ENCODE measurements at regions not wholly inside any gene's neighbourhood (a gene's known extent, or its start where the extent isn't known, plus 50 kb on each side); places are given as distances from the start of the nearest gene placed in this dataset.
"Not testable (repeated sequence)": the region's sequence is repeated elsewhere in the genome, so short reads cannot be mapped to it uniquely, and the experiment has no call there.

DNA sequence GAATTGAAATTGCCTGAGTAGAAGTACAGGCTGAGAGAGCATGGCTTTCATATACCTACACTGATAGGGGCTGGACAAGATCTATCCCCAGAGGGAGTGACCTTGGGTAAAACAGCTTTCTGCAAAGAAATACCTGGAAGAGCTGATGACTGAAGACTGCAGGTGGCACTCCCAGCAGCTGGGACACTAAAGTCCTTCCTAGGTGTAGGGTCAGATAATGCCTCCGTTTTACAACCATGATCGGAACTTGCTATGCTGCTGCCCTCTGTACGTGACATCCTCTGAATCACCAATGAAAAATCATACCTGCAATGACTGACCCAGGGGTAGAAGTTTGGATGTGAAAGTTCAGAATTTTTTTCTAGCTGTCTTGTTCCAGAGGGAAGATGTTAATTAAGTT lies 107.2 kb upstream of the WDR1 start:
- no peaks in the 10 kb centered on the region for H4K20me1 ChIP-seq (ENCODE audit: control insufficient read depth, insufficient read depth, insufficient read length)
- H3K36me3 Mint-ChIP-seq (ENCODE audit: insufficient read depth in 1 of 3, low read depth in 3 of 3): no peaks in the 10 kb centered on the region

DNA sequence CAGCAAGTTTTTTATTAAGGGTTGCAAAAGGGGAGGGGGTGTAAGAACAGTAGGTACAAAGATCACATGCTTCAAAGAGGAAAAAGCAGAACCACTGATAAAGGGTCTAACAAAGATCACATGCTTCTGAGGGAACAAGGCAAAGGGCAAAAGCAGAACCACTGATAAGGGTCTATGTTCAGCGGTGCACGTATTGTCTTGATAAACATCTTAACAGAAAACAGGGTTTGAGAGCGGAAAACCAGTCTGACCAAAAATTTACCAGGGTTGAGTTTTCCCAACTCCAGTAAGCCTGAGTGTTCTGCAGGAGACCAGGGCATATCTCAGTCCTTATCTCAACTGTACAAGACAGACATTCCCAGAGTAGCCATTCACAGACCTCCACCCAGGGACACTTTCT lies 96.9 kb upstream of the WDR1 start:
- H3K4me1 Mint-ChIP-seq; H2BK20ac ChIP-seq (ENCODE audit: low read depth, low read length, poor library complexity, severe bottlenecking); DNase-seq; H3K18ac ChIP-seq (ENCODE audit: insufficient read length, low read depth, low read length); H2AK5ac ChIP-seq (ENCODE audit: insufficient read length, low read length); H3K4me3 Mint-ChIP-seq; H3K27ac Mint-ChIP-seq; H3K4me2 ChIP-seq (ENCODE audit: insufficient read depth, insufficient read length, low read length); H3K79me2 ChIP-seq (ENCODE audit: insufficient read depth, low read length); H2BK15ac ChIP-seq (ENCODE audit: low read depth, low read length); H4K20me1 ChIP-seq (ENCODE audit: control insufficient read depth, insufficient read depth, insufficient read length); H3K9me3 Mint-ChIP-seq; H3K9me3 ChIP-seq (ENCODE audit: control insufficient read depth, low read depth, low read length); H2BK5ac ChIP-seq (ENCODE audit: insufficient read length, low read length); H4K5ac ChIP-seq (ENCODE audit: insufficient read length, low read depth, low read length); H3K27me3 ChIP-seq (ENCODE audit: insufficient read depth, low read length); H3K4me1 ChIP-seq (ENCODE audit: insufficient read depth, low read length); H3K79me1 ChIP-seq (ENCODE audit: insufficient read depth, low read depth, low read length, poor library complexity, severe bottlenecking); H4K91ac ChIP-seq (ENCODE audit: insufficient read length, low read depth, low read length); H3T11ph ChIP-seq (ENCODE audit: low read length); H3K27ac ChIP-seq (ENCODE audit: insufficient read length, low read depth, low read length); H3K9ac ChIP-seq (ENCODE audit: extremely low read depth, insufficient read length, low read length); H3K56ac ChIP-seq (ENCODE audit: insufficient read length, low read depth, low read length); H3K14ac ChIP-seq (ENCODE audit: insufficient read depth, low read length); H4K8ac ChIP-seq (replicated peaks; ENCODE audit: insufficient read length, low read depth, low read length); H2BK120ac ChIP-seq (ENCODE audit: low read depth, low read length, poor library complexity, severe bottlenecking); H2AFZ ChIP-seq (ENCODE audit: low read length); H2BK12ac ChIP-seq (ENCODE audit: insufficient read length, low read depth, low read length); H3K23me2 ChIP-seq (ENCODE audit: insufficient read length, low read depth, low read length, poor library complexity, severe bottlenecking); H3K36me3 Mint-ChIP-seq (ENCODE audit: insufficient read depth in 1 of 3, low read depth in 3 of 3); H3K4ac ChIP-seq (ENCODE audit: low read depth, low read length); H3K23ac ChIP-seq (ENCODE audit: insufficient read length, low read depth, low read length): not testable (repeated sequence)
- H3K27me3 Mint-ChIP-seq (ENCODE audit: low read depth): peaks cover 12% of the 10 kb centered on the region
- no CpG with 5 or more reads among the region's 3 CpGs for WGBS (ENCODE audit: extremely low coverage, insufficient read length, low lambda C conversion rate)

More for the DNA sequence above, 107.2 kb upstream of the WDR1 start:
- Histone ChIP-seq H2BK12ac (ENCODE audit: insufficient read length, low read depth, low read length) (no peak overlapping the region), H2BK5ac (ENCODE audit: insufficient read length, low read length) (no peak overlapping the region), H3K9me3 (ENCODE audit: control insufficient read depth, low read depth, low read length) (no peaks in the 10 kb centered on the region), H2BK20ac (ENCODE audit: low read depth, low read length, poor library complexity, severe bottlenecking) (no peak overlapping the region), H4K91ac (ENCODE audit: insufficient read length, low read depth, low read length) (no peak overlapping the region), H3K79me2 (ENCODE audit: insufficient read depth, low read length) (no peaks in the 10 kb centered on the region), H2BK15ac (ENCODE audit: low read depth, low read length) (no peak overlapping the region), H3K9ac (ENCODE audit: extremely low read depth, insufficient read length, low read length) (no peak overlapping the region), H3K23me2 (ENCODE audit: insufficient read length, low read depth, low read length, poor library complexity, severe bottlenecking) (no peaks in the 10 kb centered on the region), H3K4me1 (ENCODE audit: insufficient read depth, low read length) (no peaks in the 10 kb centered on the region), H3K23ac (ENCODE audit: insufficient read length, low read depth, low read length) (no peak overlapping the region), H2AFZ (ENCODE audit: low read length) (no peak overlapping the region), H3K14ac (ENCODE audit: insufficient read depth, low read length) (no peak overlapping the region), H3K18ac (ENCODE audit: insufficient read length, low read depth, low read length) (no peak overlapping the region), H3K27me3 (ENCODE audit: insufficient read depth, low read length) (no peaks in the 10 kb centered on the region), H3K4me2 (ENCODE audit: insufficient read depth, insufficient read length, low read length) (no peak overlapping the region), H3K79me1 (ENCODE audit: insufficient read depth, low read depth, low read length, poor library complexity, severe bottlenecking) (no peaks in the 10 kb centered on the region), H3T11ph (ENCODE audit: low read length) (no peak overlapping the region), H2BK120ac (ENCODE audit: low read depth, low read length, poor library complexity, severe bottlenecking) (no peak overlapping the region), H4K8ac (replicated peaks; ENCODE audit: insufficient read length, low read depth, low read length) (no peak overlapping the region), H4K5ac (ENCODE audit: insufficient read length, low read depth, low read length) (no peak overlapping the region), H3K56ac (ENCODE audit: insufficient read length, low read depth, low read length) (no peak overlapping the region), H3K4ac (ENCODE audit: low read depth, low read length) (no peak overlapping the region), H3K27ac (ENCODE audit: insufficient read length, low read depth, low read length) (no peak overlapping the region), H2AK5ac (ENCODE audit: insufficient read length, low read length) (no peak overlapping the region)
- no peaks in the 10 kb centered on the region; the same call in 1 of the 2 replicates for H3K27me3 Mint-ChIP-seq (ENCODE audit: low read depth)
- H3K9me3 Mint-ChIP-seq: no peaks in the 10 kb centered on the region; a peak in 1 of 5 replicates
- DNase-seq: no peak
- no peak overlapping the region for H3K4me3 Mint-ChIP-seq
- no peak for TF ChIP-seq CTCF (conservative IDR thresholded peaks at IDR 0.05)
- H3K4me1 Mint-ChIP-seq: no peaks in the 10 kb centered on the region
- no peak overlapping the region for H3K27ac Mint-ChIP-seq
- WGBS (ENCODE audit: extremely low coverage, insufficient read length, low lambda C conversion rate): no CpG with 5 or more reads among the region's 3 CpGs
